H54 (cell line): ENCODE measurements at regions not wholly inside any gene's neighbourhood (a gene's known extent, or its start where the extent isn't known, plus 50 kb on each side); places are given as distances from the start of the nearest gene placed in this dataset.
A peak's percentile ranks its signal among the peaks of the same experiment; 100 is the strongest.

ENCODE experiments used
- DNase-seq: peaks from one replicate; pipeline ENCODE4 v3.0.0; 2011; ENCODE audit warnings: low spot score, mixed read lengths; ENCODE audit not compliant: insufficient read length
- FAIRE-seq: peaks from 3 replicates; lab custom pipeline; 2011; peaks lifted over from hg19 to GRCh38; lab: Jason Lieb, UNC
- POLR2A ChIP-seq: IDR thresholded peaks from 2 replicates; pipeline ENCODE4 v1.6.1; 2011; ENCODE audit warnings: low read depth, mild to moderate bottlenecking, low read length

DNA sequence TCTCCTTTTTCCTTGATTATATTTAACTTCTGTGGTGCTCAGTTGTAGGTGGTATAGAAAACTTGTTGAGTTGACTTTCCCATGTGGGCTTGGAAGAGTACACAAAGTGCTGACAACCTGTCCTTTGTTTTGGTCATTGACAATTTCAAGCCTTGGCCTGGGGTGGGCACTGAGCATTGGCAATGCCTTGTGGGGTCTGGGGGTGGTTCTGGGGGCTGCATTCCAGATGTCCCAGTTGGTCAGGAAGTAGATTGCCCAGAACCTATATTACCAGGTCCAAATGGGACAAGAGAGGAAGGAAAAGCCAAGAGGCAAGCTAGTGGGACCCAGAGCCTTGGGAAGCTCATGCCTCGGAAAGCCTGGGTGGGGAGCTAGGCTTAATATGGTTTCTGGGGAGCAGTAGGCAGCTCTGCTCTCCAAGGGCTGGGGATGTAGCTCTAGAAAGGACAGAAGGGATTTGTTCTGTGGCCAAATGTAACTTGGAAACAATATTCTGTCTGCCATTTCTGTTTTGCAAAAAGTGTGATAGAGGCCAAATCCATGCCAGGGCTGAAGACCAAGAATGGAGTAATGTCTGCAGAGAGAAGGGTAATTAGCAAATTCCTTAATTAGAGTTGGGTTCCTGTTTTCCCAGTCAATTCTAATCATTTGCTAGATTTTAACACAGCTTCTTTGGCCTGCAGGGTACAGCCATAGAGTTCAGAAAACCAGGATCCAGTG lies 87.4 kb downstream of the SLC4A3 start:
- FAIRE-seq (no peak), DNase-seq (no peak)

DNA sequence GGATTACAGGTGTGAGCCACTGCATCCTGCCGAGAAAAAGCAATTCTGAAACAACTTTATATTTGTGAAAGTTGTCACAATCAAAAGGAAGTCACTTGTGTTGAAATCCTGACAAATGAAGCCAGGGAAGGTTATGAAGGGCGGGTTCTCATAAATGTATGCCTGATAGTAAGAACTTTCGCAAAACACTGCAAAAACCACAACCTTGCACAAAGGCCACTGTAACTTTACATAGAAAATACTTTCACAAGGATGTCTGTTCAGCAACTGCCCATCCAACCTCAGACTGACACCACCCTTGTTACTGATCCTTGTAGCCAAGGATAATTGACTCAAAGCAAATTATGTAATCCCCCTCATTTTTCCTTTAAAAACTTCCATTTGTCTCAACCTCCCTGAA lies 90.6 kb downstream of the SLC4A3 start:
- FAIRE-seq (no peak), DNase-seq (no peak)
- no peak for TF ChIP-seq POLR2A

More for the DNA sequence above, 87.4 kb downstream of the SLC4A3 start:
- TF ChIP-seq POLR2A, result no peak

- FAIRE-seq (no peak), DNase-seq (no peak)
- no peak for TF ChIP-seq POLR2A
Measured at GRCh38 chr2:219719521-219719920, 92.1 kb downstream of the SLC4A3 start.

GRCh38 chr2:219720956-219721355 lies 93.5 kb downstream of the SLC4A3 start:
- DNase-seq (no peak), FAIRE-seq (no peak)
- no peak for TF ChIP-seq POLR2A

DNA sequence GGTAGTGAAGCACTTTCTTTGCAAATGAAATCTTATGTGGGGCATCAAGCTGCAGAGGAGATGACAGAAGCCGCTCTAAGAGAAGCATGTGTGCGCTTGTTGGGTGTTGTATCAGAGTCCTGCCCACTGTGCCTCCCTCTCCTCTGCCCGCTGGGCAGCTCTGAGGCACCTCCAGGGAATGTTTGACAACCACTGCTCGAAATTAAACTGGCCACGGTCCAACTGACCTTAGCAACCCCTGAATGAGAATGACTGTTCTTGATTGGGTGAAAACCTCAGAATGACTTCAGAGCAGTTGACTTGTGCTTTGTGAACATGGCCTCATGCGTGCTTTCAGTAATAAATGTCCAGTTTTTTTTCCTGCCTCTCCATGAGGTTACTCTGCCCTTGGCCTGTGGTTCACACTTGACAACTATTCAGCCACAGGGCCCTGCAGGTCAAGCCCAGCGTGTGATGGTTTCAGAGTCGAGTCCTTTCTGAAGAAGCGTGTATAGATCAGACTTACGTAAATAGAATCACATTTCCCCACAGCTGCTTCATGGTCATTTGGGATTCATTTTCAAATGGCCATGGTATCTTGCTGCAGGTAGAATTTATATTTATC lies 94.9 kb downstream of the SLC4A3 start:
- FAIRE-seq, result no peak
- TF ChIP-seq POLR2A, result no peak
- DNase-seq, result no peak

GRCh38 chr2:219723311-219723710 lies 95.9 kb downstream of the SLC4A3 start:
- no peak for TF ChIP-seq POLR2A
- FAIRE-seq, result no peak
- no peak for DNase-seq

DNA sequence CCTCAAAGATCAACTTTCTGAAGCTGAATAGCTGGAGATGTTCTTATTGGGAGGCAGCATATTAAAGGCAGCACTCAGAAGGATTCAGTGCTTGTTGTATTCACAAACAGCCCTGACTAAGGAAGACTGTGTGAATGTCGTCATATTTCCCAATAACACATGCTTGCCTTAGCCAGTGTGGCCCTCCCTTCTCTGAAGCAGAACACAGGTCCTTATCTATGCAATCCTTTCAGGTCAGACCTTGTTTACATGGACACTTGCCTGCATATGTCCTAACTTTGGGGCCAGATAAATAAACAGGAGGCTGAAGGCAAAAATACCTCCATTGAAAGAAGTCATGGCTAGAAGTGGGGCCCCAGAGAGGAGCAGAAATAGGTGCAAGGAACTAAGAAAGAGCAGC lies 97.2 kb downstream of the SLC4A3 start:
- FAIRE-seq (no peak), DNase-seq (no peak)
- no peak for TF ChIP-seq POLR2A

DNA sequence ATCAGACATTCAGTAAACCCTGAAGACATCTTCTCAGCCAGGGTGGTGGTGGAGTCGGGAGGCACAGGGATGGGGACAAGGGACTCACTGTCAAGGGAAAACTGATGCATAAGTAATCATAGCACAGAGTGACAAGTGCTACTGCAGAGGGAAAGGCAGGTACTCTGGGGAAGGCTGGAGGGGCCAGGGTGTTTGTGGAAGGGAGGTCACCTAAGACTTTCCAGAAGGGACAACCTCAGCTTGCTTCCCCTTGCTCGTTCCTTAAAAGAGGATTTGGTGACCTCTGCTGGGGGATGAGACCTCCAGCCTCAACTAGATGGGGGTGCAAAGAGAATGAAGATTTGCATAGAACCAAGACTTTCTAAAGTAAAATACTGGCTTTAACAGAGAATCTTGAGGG lies 99.5 kb downstream of the SLC4A3 start:
- DNase-seq (no peak), FAIRE-seq (no peak)
- TF ChIP-seq POLR2A, result no peak

DNA sequence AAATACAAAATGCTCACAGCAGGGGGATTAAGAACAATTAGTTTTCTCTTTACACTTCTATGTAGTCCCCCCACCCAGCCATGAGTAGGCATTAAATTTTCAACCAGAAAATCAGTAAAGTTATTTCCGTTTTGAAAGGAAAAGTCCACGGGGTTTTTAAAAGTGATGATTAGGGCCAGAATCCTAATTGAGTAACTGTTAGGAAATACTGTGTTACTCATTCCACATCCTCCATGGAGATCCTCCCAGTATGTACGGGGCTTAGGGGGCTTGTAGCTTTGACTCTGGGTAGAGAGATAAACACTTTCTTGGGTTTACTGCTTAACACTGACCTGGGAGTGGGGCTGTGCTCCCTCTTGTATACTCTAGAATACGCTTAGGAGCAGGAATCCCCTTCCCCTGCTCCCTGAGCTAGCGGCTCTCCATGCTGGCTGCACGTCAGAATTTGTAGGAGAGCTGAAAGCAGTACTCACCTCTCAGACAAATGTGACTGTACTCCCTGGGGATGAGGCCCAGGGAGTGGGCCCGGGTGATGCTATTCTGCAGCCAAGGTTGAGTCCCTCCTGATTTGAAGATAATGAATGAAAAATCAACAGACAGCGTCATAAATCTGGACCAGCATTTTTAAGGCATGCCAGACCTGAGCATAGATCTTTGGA lies 100.5 kb downstream of the SLC4A3 start:
- no peak for DNase-seq
- FAIRE-seq, result no peak
- no peak for TF ChIP-seq POLR2A

GRCh38 chr2:219728991-219729487 lies 101.6 kb downstream of the SLC4A3 start:
- DNase-seq (no peak), FAIRE-seq (no peak)
- no peak for TF ChIP-seq POLR2A

GRCh38 chr2:219731173-219731572 lies 103.7 kb downstream of the SLC4A3 start:
- FAIRE-seq, result no peak
- no peak for TF ChIP-seq POLR2A
- DNase-seq, result no peak

DNA sequence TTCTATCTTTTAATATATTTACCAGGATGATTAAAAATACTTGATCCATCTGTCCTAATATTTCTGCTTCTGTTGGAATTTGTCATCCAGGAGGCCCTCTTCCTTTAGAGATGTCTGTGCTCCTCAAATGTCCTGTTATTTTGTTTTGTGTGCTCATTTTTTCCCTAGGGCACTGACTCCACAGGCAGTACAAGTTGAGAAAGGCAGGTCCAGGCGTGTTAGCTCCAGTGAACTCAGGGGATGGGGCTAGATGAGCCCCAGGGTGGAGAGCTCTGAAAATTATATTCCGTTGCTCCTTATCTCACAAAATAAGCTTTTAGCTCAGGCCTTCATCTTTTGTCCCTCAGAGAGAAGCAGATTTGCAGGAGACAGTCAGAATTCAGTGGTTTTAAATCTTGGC lies 105.7 kb downstream of the SLC4A3 start:
- DNase-seq (no peak), FAIRE-seq (no peak)
- TF ChIP-seq POLR2A, result no peak

GRCh38 chr2:219733746-219734145 lies 106.3 kb downstream of the SLC4A3 start:
- TF ChIP-seq POLR2A, result no peak
- FAIRE-seq (no peak), DNase-seq (no peak)

DNA sequence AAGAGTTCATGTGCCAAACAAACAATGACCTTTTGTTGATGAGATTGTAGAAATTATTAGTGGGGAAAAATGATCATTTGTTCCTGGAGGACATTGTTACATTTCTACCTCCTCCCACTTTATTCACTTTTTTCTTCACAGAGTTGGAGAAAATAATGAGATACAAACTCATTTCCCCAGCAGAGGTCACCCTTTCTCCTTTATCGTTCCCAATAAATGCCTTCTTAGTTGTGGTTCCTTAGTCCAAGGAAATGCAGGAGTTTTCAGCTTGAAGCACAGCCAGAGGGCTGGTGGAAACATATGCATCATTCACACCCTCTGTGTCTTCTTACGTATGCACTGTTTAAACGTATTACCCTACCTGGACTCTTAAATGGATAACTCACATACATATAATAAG lies 108.8 kb downstream of the SLC4A3 start:
- DNase-seq (peak; percentile 61), FAIRE-seq (peak; percentile 91)
- TF ChIP-seq POLR2A, result no peak
